ENCODE measurements at regions not wholly inside any gene's neighbourhood (a gene's known extent, or its start where the extent isn't known, plus 50 kb on each side); places are given as distances from the start of the nearest gene placed in this dataset.

GRCh38 chr18:46393961-46394360 lies 263.1 kb downstream of the LOXHD1 start:
- POLR2A ChIA-PET, result no interaction called here
- Histone ChIP-seq H3K9me3 (ENCODE audit: control insufficient read depth, insufficient read depth, low read depth, low read length) (no peaks in the 10 kb centered on the region), H3K27ac (ENCODE audit: extremely low read depth, low read depth, low read length) (no peak overlapping the region), H3K36me3 (ENCODE audit: control insufficient read depth in 2 of 2, insufficient read depth in 1 of 2, low read length in 2 of 2) (no peaks in the 10 kb centered on the region; a peak in 1 of 3 replicates), H3K4me3 (ENCODE audit: low read depth, low read length) (no peak overlapping the region), H3K4me1 (ENCODE audit: control insufficient read depth, insufficient read depth, low read length) (no peaks in the 10 kb centered on the region)
- CTCF ChIA-PET, result interaction anchor here (0.6 to 2.3 kb wide), 6 partner anchors 15 to 264 kb away, joined by 3 to 7 read pairs (median 3); no protein-coding TSS in a partner anchor
- TF ChIP-seq ZBTB6 (tag by site-specific recombination; IDR thresholded peaks at IDR 0.05) (no peak), ZNF121 (tag by site-specific recombination; IDR thresholded peaks at IDR 0.05) (no peak), ZNF701 (tag by site-specific recombination; IDR thresholded peaks at IDR 0.05) (no peak), ZNF26 (tag by site-specific recombination; IDR thresholded peaks at IDR 0.05) (no peak), MZF1 (tag by site-specific recombination; IDR thresholded peaks at IDR 0.05; ENCODE audit: borderline replicate concordance) (no peak), ZNF16 (tag by site-specific recombination; IDR thresholded peaks at IDR 0.05; ENCODE audit: low read depth) (no peak), ZNF792 (tag by site-specific recombination; IDR thresholded peaks at IDR 0.05) (no peak), ZNF837 (tag by site-specific recombination; IDR thresholded peaks at IDR 0.05) (no peak), ZNF623 (tag by site-specific recombination; IDR thresholded peaks at IDR 0.05) (no peak), PATZ1 (tag by site-specific recombination; IDR thresholded peaks at IDR 0.05) (no peak), ZNF341 (tag by site-specific recombination; IDR thresholded peaks at IDR 0.05; ENCODE audit: low read depth) (no peak), ZNF398 (tag by site-specific recombination; IDR thresholded peaks at IDR 0.05) (no peak), ZNF184 (tag by site-specific recombination; IDR thresholded peaks at IDR 0.05) (no peak), BCL11B (tag by site-specific recombination; IDR thresholded peaks at IDR 0.05; ENCODE audit: low read depth) (no peak), ZNF514 (tag by site-specific recombination; IDR thresholded peaks at IDR 0.05) (no peak), ZFHX2 (tag by site-specific recombination; conservative IDR thresholded peaks at IDR 0.05) (no peak), HIC1 (tag by site-specific recombination; IDR thresholded peaks at IDR 0.05) (no peak), ZBTB49 (tag by site-specific recombination; IDR thresholded peaks at IDR 0.05; ENCODE audit: low read depth) (no peak)
